Lower lobe of right lung (tissue), 2 donors: ENCODE measurements at regions not wholly inside any gene's neighbourhood (a gene's known extent, or its start where the extent isn't known, plus 50 kb on each side); places are given as distances from the start of the nearest gene placed in this dataset.

Experiments
- ATAC-seq, 2 donors: fragments of 200-7000 bp; cut with Tn5 transposase; one replicate each; pipeline ENCODE4 v1.9.1; 2020 to 2022; ENCODE audit warnings: mild to moderate bottlenecking in 2 of 2, moderate library complexity in 2 of 2
- DNase-seq: peaks from one replicate; pipeline ENCODE4 v3.0.0-alpha.2; 2020
- H3K27ac ChIP-seq: fragments of 200-600 bp; one replicate; pipeline ENCODE4 v1.8.0; 2022
- H3K27me3 ChIP-seq: fragments of 200-600 bp; one replicate; pipeline ENCODE4 v1.8.0; 2022; ENCODE audit warnings: low read depth
- H3K36me3 ChIP-seq: fragments of 200-600 bp; one replicate; pipeline ENCODE4 v1.8.0; 2022; ENCODE audit warnings: mild to moderate bottlenecking
- H3K4me1 ChIP-seq: fragments of 200-600 bp; one replicate; pipeline ENCODE4 v1.8.0; 2022
- H3K4me3 ChIP-seq: fragments of 200-600 bp; one replicate; pipeline ENCODE4 v1.8.0; 2022; ENCODE audit warnings: mild to moderate bottlenecking
- H3K9me3 ChIP-seq: fragments of 200-600 bp; one replicate; pipeline ENCODE4 v1.8.0; 2022
- CTCF ChIP-seq: fragments of 200-600 bp; IDR thresholded peaks from one replicate; pipeline ENCODE4 v1.8.0; 2022; ENCODE audit warnings: antibody characterized with exemption, mild to moderate bottlenecking
- intact Hi-C: fragments of 100-400 bp; cut with DNase I; formaldehyde crosslinking; loops from one replicate; pipeline ENCODE4 v1.11.0; 2022
- donor health status: DM: no; HTN: yes; CAD: no; lungs with severe emphysema.

- Histone ChIP-seq H3K27me3 (peaks cover 9% of the 10 kb centered on the region), H3K36me3 (no peaks in the 10 kb centered on the region), H3K4me3 (no peak overlapping the region), H3K9me3 (no peaks in the 10 kb centered on the region), H3K4me1 (no peaks in the 10 kb centered on the region), H3K27ac (no peak overlapping the region)
- ATAC-seq (no peak), DNase-seq (no peak)
- intact Hi-C loops, result no loop called here
- no peak for TF ChIP-seq CTCF
These were observed 494.9 kb downstream of the FOXO1 start for GRCh38 chr13:40171566-40171965.

- peaks cover 9% of the 10 kb centered on the region for H3K27me3 ChIP-seq
- no peaks in the 10 kb centered on the region for H3K36me3 ChIP-seq
- H3K27ac ChIP-seq, result no peak overlapping the region
- TF ChIP-seq CTCF, result no peak
- intact Hi-C loops, result no loop called here
- no peaks in the 10 kb centered on the region for H3K9me3 ChIP-seq
- peak; percentile 26 to 56 for ATAC-seq
- DNase-seq, result no peak
- no peak overlapping the region for H3K4me3 ChIP-seq
- no peaks in the 10 kb centered on the region for H3K4me1 ChIP-seq
These were observed 494.3 kb downstream of the FOXO1 start for GRCh38 chr13:40172149-40172591.

- intact Hi-C loops, result no loop called here
- DNase-seq (no peak), ATAC-seq (no peak)
- Histone ChIP-seq H3K9me3 (no peaks in the 10 kb centered on the region), H3K27ac (no peak overlapping the region), H3K4me3 (no peak overlapping the region), H3K36me3 (no peaks in the 10 kb centered on the region), H3K4me1 (no peaks in the 10 kb centered on the region), H3K27me3 (peaks cover 9% of the 10 kb centered on the region)
- no peak for TF ChIP-seq CTCF
These were observed 493.6 kb downstream of the FOXO1 start for GRCh38 chr13:40172878-40173277.

GRCh38 chr13:40175639-40176038 lies 490.8 kb downstream of the FOXO1 start:
- Histone ChIP-seq H3K9me3 (no peaks in the 10 kb centered on the region), H3K36me3 (no peaks in the 10 kb centered on the region), H3K4me3 (no peak overlapping the region), H3K4me1 (no peaks in the 10 kb centered on the region), H3K27ac (no peak overlapping the region), H3K27me3 (peaks cover 9% of the 10 kb centered on the region)
- intact Hi-C loops, result no loop called here
- TF ChIP-seq CTCF, result no peak
- no peak for ATAC-seq
- DNase-seq, result no peak

- H3K27ac ChIP-seq, result no peak overlapping the region
- intact Hi-C loops, result no loop called here
- H3K27me3 ChIP-seq, result peaks cover 9% of the 10 kb centered on the region
- H3K4me1 ChIP-seq, result no peaks in the 10 kb centered on the region
- ATAC-seq (no peak), DNase-seq (no peak)
- no peak for TF ChIP-seq CTCF
- H3K9me3 ChIP-seq, result no peaks in the 10 kb centered on the region
- H3K36me3 ChIP-seq, result no peaks in the 10 kb centered on the region
- H3K4me3 ChIP-seq, result no peak overlapping the region
These were observed 490.2 kb downstream of the FOXO1 start for GRCh38 chr13:40176242-40176641.

- DNase-seq, result no peak
- Histone ChIP-seq H3K27me3 (no peaks in the 10 kb centered on the region), H3K27ac (peak overlapping the region; percentile 24), H3K4me3 (no peak overlapping the region), H3K4me1 (peaks cover 5% of the 10 kb centered on the region), H3K36me3 (no peaks in the 10 kb centered on the region), H3K9me3 (no peaks in the 10 kb centered on the region)
- intact Hi-C loops, result no loop called here
- no peak for ATAC-seq
- no peak for TF ChIP-seq CTCF
These were observed 488.3 kb downstream of the FOXO1 start for GRCh38 chr13:40178130-40178529.
